ENCODE measurements at regions not wholly inside any gene's neighbourhood (a gene's known extent, or its start where the extent isn't known, plus 50 kb on each side); places are given as distances from the start of the nearest gene placed in this dataset.
A peak's percentile ranks its signal among the peaks of the same experiment; 100 is the strongest.

DNA sequence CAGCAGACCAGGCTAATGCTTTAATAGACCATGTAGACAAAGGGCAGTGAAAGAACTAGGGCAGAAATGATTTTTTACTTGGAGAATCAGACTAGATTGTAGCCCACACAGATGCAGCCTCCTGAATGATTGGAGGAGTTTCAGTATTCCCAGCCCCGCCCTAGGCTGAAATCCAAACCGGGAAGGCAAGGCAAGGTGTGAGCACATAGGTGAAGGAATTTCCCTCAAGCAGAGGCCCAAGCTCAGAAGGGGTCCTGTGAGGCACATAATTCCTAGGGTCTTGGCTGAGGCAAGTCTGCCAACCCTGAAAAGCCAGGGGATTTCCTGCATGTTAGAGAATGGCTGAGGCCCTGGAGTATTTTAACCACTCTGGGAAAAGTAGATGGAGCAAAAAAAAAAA, 56.4 kb upstream of the PAK3 start:
- TF ChIP-seq, protein P1, sequence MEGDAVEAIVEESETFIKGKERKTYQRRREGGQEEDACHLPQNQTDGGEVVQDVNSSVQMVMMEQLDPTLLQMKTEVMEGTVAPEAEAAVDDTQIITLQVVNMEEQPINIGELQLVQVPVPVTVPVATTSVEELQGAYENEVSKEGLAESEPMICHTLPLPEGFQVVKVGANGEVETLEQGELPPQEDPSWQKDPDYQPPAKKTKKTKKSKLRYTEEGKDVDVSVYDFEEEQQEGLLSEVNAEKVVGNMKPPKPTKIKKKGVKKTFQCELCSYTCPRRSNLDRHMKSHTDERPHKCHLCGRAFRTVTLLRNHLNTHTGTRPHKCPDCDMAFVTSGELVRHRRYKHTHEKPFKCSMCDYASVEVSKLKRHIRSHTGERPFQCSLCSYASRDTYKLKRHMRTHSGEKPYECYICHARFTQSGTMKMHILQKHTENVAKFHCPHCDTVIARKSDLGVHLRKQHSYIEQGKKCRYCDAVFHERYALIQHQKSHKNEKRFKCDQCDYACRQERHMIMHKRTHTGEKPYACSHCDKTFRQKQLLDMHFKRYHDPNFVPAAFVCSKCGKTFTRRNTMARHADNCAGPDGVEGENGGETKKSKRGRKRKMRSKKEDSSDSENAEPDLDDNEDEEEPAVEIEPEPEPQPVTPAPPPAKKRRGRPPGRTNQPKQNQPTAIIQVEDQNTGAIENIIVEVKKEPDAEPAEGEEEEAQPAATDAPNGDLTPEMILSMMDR (optimal IDR thresholded peaks at IDR 0.05 in 1 of 3, IDR thresholded peaks at IDR 0.05 in 1 of 3, conservative IDR thresholded peaks at IDR 0.05 in 1 of 3; ENCODE audit: extremely low read depth in 1 of 3, insufficient read depth in 2 of 3, low read length in 3 of 3) = no peak
- TF ChIP-seq EZH2 (IDR thresholded peaks at IDR 0.05; ENCODE audit: low read length) = no peak
- no peaks in the 10 kb centered on the region for H3K9me3 ChIP-seq (ENCODE audit: control insufficient read depth, low read depth, low read length)
- H3K27ac ChIP-seq (ENCODE audit: control insufficient read depth, insufficient read depth, low read length) = peak overlapping the region; percentile 57
- no peaks in the 10 kb centered on the region for H4K20me1 ChIP-seq (ENCODE audit: control insufficient read depth, extremely low read depth, insufficient read depth, low read length)
- no peaks in the 10 kb centered on the region for H3K36me3 ChIP-seq (ENCODE audit: control insufficient read depth in 2 of 2, extremely low read depth in 1 of 2, insufficient read depth in 2 of 2, low read length in 2 of 2)
- H3K4me2 ChIP-seq (ENCODE audit: control insufficient read depth, extremely low read depth, insufficient read depth, low read depth, low read length) = peak overlapping the region; percentile 20
- H3K4me3 ChIP-seq (ENCODE audit: control insufficient read depth in 2 of 3, extremely low read depth in 1 of 3, insufficient read depth in 2 of 3, low read depth in 1 of 3, low read length in 3 of 3) = no peak overlapping the region
- dilution Hi-C loops (cut with MboI; ENCODE audit: extremely low pct_ligation_motif_present, low sequenced_read_pairs) = no loop called here
- FAIRE-seq (no peak), DNase-seq (ENCODE audit: low read depth, low spot score) (no peak)
- H3K27me3 ChIP-seq (ENCODE audit: control insufficient read depth, extremely low read depth, insufficient read depth, low read length) = peaks cover 2% of the 10 kb centered on the region
- H2AFZ ChIP-seq (ENCODE audit: control insufficient read depth, low read length) = no peak overlapping the region
- H3K4me1 ChIP-seq (ENCODE audit: control insufficient read depth, extremely low read depth, insufficient read depth, low read length) = peaks cover 3% of the 10 kb centered on the region
- peak overlapping the region; percentile 6 for H3K9ac ChIP-seq (ENCODE audit: control insufficient read depth, extremely low read depth, insufficient read depth, low read length)
- H3K79me2 ChIP-seq (ENCODE audit: control insufficient read depth, insufficient read depth, low read length) = no peaks in the 10 kb centered on the region
- H3K9me1 ChIP-seq (ENCODE audit: control insufficient read depth, extremely low read depth, insufficient read depth, low read length) = no peaks in the 10 kb centered on the region

DNA sequence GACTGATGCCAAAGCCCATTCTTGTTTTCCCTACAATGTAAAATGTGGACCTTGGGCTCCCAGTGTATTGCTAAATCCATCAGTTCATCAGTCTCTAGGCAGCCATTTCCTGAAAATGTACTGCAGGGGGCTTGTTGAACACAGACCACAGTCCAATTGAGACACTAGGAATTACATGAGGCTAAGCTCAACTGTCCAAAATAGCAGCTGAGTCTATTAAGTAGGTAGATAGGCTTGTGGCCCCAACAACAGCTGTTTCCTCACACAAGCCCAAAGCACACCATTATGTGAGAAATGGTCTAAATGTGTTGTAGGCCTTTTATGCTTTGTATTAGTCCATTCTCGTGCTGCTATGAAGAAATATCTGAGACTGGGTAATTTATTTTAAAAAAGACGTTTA, 60.0 kb upstream of the PAK3 start:
- Histone ChIP-seq H2AFZ (ENCODE audit: control insufficient read depth, low read length) (no peak overlapping the region), H3K9me1 (ENCODE audit: control insufficient read depth, extremely low read depth, insufficient read depth, low read length) (no peaks in the 10 kb centered on the region), H3K9me3 (ENCODE audit: control insufficient read depth, low read depth, low read length) (no peaks in the 10 kb centered on the region), H4K20me1 (ENCODE audit: control insufficient read depth, extremely low read depth, insufficient read depth, low read length) (no peaks in the 10 kb centered on the region), H3K9ac (ENCODE audit: control insufficient read depth, extremely low read depth, insufficient read depth, low read length) (no peak overlapping the region), H3K36me3 (ENCODE audit: control insufficient read depth in 2 of 2, extremely low read depth in 1 of 2, insufficient read depth in 2 of 2, low read length in 2 of 2) (no peaks in the 10 kb centered on the region), H3K4me2 (ENCODE audit: control insufficient read depth, extremely low read depth, insufficient read depth, low read depth, low read length) (no peak overlapping the region), H3K4me3 (ENCODE audit: control insufficient read depth in 2 of 3, extremely low read depth in 1 of 3, insufficient read depth in 2 of 3, low read depth in 1 of 3, low read length in 3 of 3) (no peak overlapping the region), H3K4me1 (ENCODE audit: control insufficient read depth, extremely low read depth, insufficient read depth, low read length) (peaks cover 3% of the 10 kb centered on the region), H3K27me3 (ENCODE audit: control insufficient read depth, extremely low read depth, insufficient read depth, low read length) (peaks cover 2% of the 10 kb centered on the region), H3K27ac (ENCODE audit: control insufficient read depth, insufficient read depth, low read length) (no peak overlapping the region), H3K79me2 (ENCODE audit: control insufficient read depth, insufficient read depth, low read length) (no peaks in the 10 kb centered on the region)
- TF ChIP-seq EZH2 (IDR thresholded peaks at IDR 0.05; ENCODE audit: low read length) = no peak
- TF ChIP-seq, protein P1 (optimal IDR thresholded peaks at IDR 0.05 in 1 of 3, IDR thresholded peaks at IDR 0.05 in 1 of 3, conservative IDR thresholded peaks at IDR 0.05 in 1 of 3; ENCODE audit: extremely low read depth in 1 of 3, insufficient read depth in 2 of 3, low read length in 3 of 3) = no peak
- dilution Hi-C loops (cut with MboI; ENCODE audit: extremely low pct_ligation_motif_present, low sequenced_read_pairs) = no loop called here
- DNase-seq (ENCODE audit: low read depth, low spot score) = no peak
- FAIRE-seq = no peak

Data from keratinocyte (primary cell).